ENCODE measurements at regions not wholly inside any gene's neighbourhood (a gene's known extent, or its start where the extent isn't known, plus 50 kb on each side); places are given as distances from the start of the nearest gene placed in this dataset.

DNA sequence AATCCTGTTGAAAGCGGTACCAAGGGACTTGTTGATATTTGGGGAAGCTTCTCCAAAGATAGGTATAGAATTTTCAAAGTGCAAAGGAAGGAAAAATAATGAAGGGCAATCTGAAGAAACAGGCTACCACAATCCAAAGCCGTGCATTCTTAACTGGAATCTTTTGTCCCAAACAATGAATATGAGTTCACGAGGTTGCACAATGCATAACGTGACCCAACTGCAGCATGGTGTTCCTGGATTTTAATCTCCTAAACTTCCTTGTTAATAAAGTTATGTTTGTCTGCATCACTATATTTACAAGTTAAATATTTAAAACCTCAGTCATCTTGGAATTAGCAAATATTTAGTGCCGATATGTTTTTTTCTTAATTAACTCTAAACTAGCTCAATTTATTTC lies 203.7 kb downstream of the WDR11 start:
- POLR2A ChIA-PET, result no interaction called here
- intact Hi-C loops (cut with micrococcal nuclease), result no loop called here
- no TSS peak for BruUV-seq (replicated peaks)
- ATAC-seq (no peak), DNase-seq (ENCODE audit: low read depth, low spot score) (no peak)
- Histone ChIP-seq H3K4me3 (replicated peaks in 1 of 2; ENCODE audit: low read depth in 1 of 2, low read length in 2 of 2) (no peak overlapping the region), H3K4me2 (ENCODE audit: low read length) (no peak overlapping the region), H4K20me1 (ENCODE audit: insufficient read depth) (no peaks in the 10 kb centered on the region), H3K27ac (ENCODE audit: low read depth, low read length) (no peak overlapping the region), H3K27me3 (ENCODE audit: insufficient read depth, low read length) (no peaks in the 10 kb centered on the region), H3K79me2 (ENCODE audit: insufficient read depth, low read length) (no peaks in the 10 kb centered on the region), H3K36me3 (ENCODE audit: control insufficient read depth in 1 of 2, insufficient read depth in 2 of 2, low read length in 2 of 2) (no peaks in the 10 kb centered on the region), H3K9ac (ENCODE audit: low read length) (no peak overlapping the region), H3K9me3 (ENCODE audit: control insufficient read depth in 1 of 2, insufficient read depth in 1 of 2, low read depth in 1 of 2, low read length in 2 of 2) (no peaks in the 10 kb centered on the region), H3K9me2 (ENCODE audit: insufficient read depth) (no peaks in the 10 kb centered on the region), H2AFZ (ENCODE audit: low read depth, low read length, poor library complexity, severe bottlenecking) (no peak overlapping the region), H3K4me1 (ENCODE audit: control insufficient read depth in 1 of 2, insufficient read depth in 2 of 2, low read length in 2 of 2) (no peaks in the 10 kb centered on the region)
- no peak for TF ChIP-seq RAD21 (IDR thresholded peaks at IDR 0.05; ENCODE audit: low read depth)
- TF ChIP-seq ELF1 (IDR thresholded peaks at IDR 0.05; ENCODE audit: borderline replicate concordance, low read depth), result no peak
- no peak for TF ChIP-seq SP1 (IDR thresholded peaks at IDR 0.05; ENCODE audit: low read depth)
- TF ChIP-seq EGR1 (IDR thresholded peaks at IDR 0.05; ENCODE audit: low read depth), result no peak
- TF ChIP-seq CBX3 (IDR thresholded peaks at IDR 0.05; ENCODE audit: low read depth), result no peak
- TF ChIP-seq SRF (IDR thresholded peaks at IDR 0.05; ENCODE audit: low read depth), result no peak
- no peak for TF ChIP-seq TCF7L2 (IDR thresholded peaks at IDR 0.05; ENCODE audit: borderline replicate concordance, extremely low read depth, insufficient read depth, insufficient read length)
- TF ChIP-seq, protein P1, sequence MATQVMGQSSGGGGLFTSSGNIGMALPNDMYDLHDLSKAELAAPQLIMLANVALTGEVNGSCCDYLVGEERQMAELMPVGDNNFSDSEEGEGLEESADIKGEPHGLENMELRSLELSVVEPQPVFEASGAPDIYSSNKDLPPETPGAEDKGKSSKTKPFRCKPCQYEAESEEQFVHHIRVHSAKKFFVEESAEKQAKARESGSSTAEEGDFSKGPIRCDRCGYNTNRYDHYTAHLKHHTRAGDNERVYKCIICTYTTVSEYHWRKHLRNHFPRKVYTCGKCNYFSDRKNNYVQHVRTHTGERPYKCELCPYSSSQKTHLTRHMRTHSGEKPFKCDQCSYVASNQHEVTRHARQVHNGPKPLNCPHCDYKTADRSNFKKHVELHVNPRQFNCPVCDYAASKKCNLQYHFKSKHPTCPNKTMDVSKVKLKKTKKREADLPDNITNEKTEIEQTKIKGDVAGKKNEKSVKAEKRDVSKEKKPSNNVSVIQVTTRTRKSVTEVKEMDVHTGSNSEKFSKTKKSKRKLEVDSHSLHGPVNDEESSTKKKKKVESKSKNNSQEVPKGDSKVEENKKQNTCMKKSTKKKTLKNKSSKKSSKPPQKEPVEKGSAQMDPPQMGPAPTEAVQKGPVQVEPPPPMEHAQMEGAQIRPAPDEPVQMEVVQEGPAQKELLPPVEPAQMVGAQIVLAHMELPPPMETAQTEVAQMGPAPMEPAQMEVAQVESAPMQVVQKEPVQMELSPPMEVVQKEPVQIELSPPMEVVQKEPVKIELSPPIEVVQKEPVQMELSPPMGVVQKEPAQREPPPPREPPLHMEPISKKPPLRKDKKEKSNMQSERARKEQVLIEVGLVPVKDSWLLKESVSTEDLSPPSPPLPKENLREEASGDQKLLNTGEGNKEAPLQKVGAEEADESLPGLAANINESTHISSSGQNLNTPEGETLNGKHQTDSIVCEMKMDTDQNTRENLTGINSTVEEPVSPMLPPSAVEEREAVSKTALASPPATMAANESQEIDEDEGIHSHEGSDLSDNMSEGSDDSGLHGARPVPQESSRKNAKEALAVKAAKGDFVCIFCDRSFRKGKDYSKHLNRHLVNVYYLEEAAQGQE (IDR thresholded peaks at IDR 0.05; ENCODE audit: low read depth), result no peak
- TF ChIP-seq YY1 (IDR thresholded peaks at IDR 0.05; ENCODE audit: extremely low read depth, insufficient replicate concordance, low read depth, low read length), result no peak
- TF ChIP-seq, protein P2, sequence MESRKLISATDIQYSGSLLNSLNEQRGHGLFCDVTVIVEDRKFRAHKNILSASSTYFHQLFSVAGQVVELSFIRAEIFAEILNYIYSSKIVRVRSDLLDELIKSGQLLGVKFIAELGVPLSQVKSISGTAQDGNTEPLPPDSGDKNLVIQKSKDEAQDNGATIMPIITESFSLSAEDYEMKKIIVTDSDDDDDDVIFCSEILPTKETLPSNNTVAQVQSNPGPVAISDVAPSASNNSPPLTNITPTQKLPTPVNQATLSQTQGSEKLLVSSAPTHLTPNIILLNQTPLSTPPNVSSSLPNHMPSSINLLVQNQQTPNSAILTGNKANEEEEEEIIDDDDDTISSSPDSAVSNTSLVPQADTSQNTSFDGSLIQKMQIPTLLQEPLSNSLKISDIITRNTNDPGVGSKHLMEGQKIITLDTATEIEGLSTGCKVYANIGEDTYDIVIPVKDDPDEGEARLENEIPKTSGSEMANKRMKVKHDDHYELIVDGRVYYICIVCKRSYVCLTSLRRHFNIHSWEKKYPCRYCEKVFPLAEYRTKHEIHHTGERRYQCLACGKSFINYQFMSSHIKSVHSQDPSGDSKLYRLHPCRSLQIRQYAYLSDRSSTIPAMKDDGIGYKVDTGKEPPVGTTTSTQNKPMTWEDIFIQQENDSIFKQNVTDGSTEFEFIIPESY (IDR thresholded peaks at IDR 0.05; ENCODE audit: extremely low read depth, insufficient replicate concordance, low read length), result no peak
- no peak for TF ChIP-seq CEBPB (IDR thresholded peaks at IDR 0.05; ENCODE audit: low read depth)
- no peak for TF ChIP-seq SIN3A (IDR thresholded peaks at IDR 0.05; ENCODE audit: low read depth)
- no peak for TF ChIP-seq FOSL1 (IDR thresholded peaks at IDR 0.05; ENCODE audit: low read depth)
- no peak for TF ChIP-seq ZFX (IDR thresholded peaks at IDR 0.05)
- TF ChIP-seq, protein P3, sequence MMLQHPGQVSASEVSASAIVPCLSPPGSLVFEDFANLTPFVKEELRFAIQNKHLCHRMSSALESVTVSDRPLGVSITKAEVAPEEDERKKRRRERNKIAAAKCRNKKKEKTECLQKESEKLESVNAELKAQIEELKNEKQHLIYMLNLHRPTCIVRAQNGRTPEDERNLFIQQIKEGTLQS (IDR thresholded peaks at IDR 0.05), result no peak
- TF ChIP-seq, protein P4, sequence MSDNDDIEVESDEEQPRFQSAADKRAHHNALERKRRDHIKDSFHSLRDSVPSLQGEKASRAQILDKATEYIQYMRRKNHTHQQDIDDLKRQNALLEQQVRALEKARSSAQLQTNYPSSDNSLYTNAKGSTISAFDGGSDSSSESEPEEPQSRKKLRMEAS (IDR thresholded peaks at IDR 0.05), result no peak
- no peak for TF ChIP-seq EZH2 (IDR thresholded peaks at IDR 0.05)
- CTCF ChIA-PET, result interaction anchor here (1.7 kb wide), 1 partner anchor 15 kb away, joined by 4 read pairs; no protein-coding TSS in a partner anchor
- RAD21 ChIA-PET (ENCODE audit: low non-redundant PET in 1 of 2, low total read pairs in 2 of 2, uncharacterized antibody in 2 of 2, unreplicated experiment in 2 of 2), result no interaction called here
